IMR-90 (cell line): ENCODE measurements at regions not wholly inside any gene's neighbourhood (a gene's known extent, or its start where the extent isn't known, plus 50 kb on each side); places are given as distances from the start of the nearest gene placed in this dataset.

Experiments
- ATAC-seq: fragments of 200-7000 bp; cut with Tn5 transposase; 2 replicates; pipeline ENCODE4 v1.9.1; 2020; ENCODE audit warnings: low read depth, mild to moderate bottlenecking, moderate library complexity
- BruUV-seq: library from RNA; stranded (reverse); fragments of 400-500 nt; replicated peaks from 2 replicates; lab custom pipeline; 2021; lab: Mats Ljungman, UMichigan
- CTCF ChIA-PET: fragments of 300-600 bp; formaldehyde crosslinking; extraction: SDS; loops from one replicate; lab custom pipeline; 2021; ENCODE audit warnings: antibody characterized with exemption; lab: Yijun Ruan, JAX
- POLR2A ChIA-PET: fragments of 300-600 bp; sonication (Branson Sonifier 250); formaldehyde crosslinking; loops from one replicate; lab custom pipeline; 2022; ENCODE audit warnings: antibody characterized with exemption; ENCODE audit not compliant: unreplicated experiment; lab: Charles Lee
- DNase-seq: peaks from one replicate; pipeline ENCODE4 v3.0.0; 2013
- H2AFZ ChIP-seq: replicated peaks from 2 replicates; pipeline ENCODE3; 2013; ENCODE audit warnings: low read length, mild to moderate bottlenecking; ENCODE audit not compliant: poor library complexity
- H2AK5ac ChIP-seq: 2 replicates; pipeline ENCODE4 v1.6.1; 2013; ENCODE audit warnings: low read depth, low read length, inconsistent platforms
- H2AK9ac ChIP-seq: replicated peaks from 2 replicates; pipeline ENCODE3; 2013; ENCODE audit warnings: mild to moderate bottlenecking, low read depth, low read length, moderate library complexity; ENCODE audit not compliant: poor library complexity
- H2BK120ac ChIP-seq: 2 replicates; pipeline ENCODE4 v1.6.1; 2013; ENCODE audit warnings: low read depth, low read length, inconsistent platforms
- H2BK15ac ChIP-seq: 3 replicates; pipeline ENCODE4 v1.6.1; 2013; ENCODE audit warnings: low read depth, low read length, inconsistent platforms
- H2BK20ac ChIP-seq: 2 replicates; pipeline ENCODE4 v1.6.1; 2013; ENCODE audit warnings: low read depth, mild to moderate bottlenecking, inconsistent platforms, low read length, moderate library complexity
- H2BK5ac ChIP-seq: 2 replicates; pipeline ENCODE4 v1.6.1; 2013; ENCODE audit warnings: mild to moderate bottlenecking, low read depth, low read length, inconsistent platforms; ENCODE audit not compliant: poor library complexity, severe bottlenecking
- H3K14ac ChIP-seq: replicated peaks from 2 replicates; pipeline ENCODE4 v1.6.1; 2013; ENCODE audit warnings: low read depth, low read length, inconsistent platforms
- H3K18ac ChIP-seq: 2 replicates; pipeline ENCODE4 v1.6.1; 2013; ENCODE audit warnings: low read depth, low read length, control low read depth
- H3K23ac ChIP-seq: 2 replicates; pipeline ENCODE4 v1.6.1; 2013; ENCODE audit warnings: low read depth, low read length, inconsistent platforms
- H3K27ac ChIP-seq: 2 replicates; pipeline ENCODE4 v1.5.1; 2013; ENCODE audit warnings: mild to moderate bottlenecking, control low read depth, low read length; ENCODE audit not compliant: insufficient read depth
- H3K27me3 ChIP-seq: 2 replicates; pipeline ENCODE4 v1.6.1; 2013; ENCODE audit warnings: low read length; ENCODE audit not compliant: control insufficient read depth, insufficient read depth
- H3K36me3 ChIP-seq: 2 replicates; pipeline ENCODE4 v1.6.1; 2013; ENCODE audit warnings: low read length, mixed read lengths; ENCODE audit not compliant: control insufficient read depth, insufficient read depth
- H3K4ac ChIP-seq: 2 replicates; pipeline ENCODE4 v1.6.1; 2013; ENCODE audit warnings: low read depth, low read length, inconsistent platforms
- H3K4me1 ChIP-seq: 2 replicates; pipeline ENCODE4 v1.6.1; 2013; ENCODE audit warnings: low read length, mixed read lengths; ENCODE audit not compliant: control insufficient read depth, insufficient read depth
- H3K4me2 ChIP-seq: 2 replicates; pipeline ENCODE4 v1.6.1; 2013; ENCODE audit warnings: low read depth, mild to moderate bottlenecking, control low read depth, low read length, moderate library complexity
- H3K4me3 ChIP-seq: 2 replicates; pipeline ENCODE4 v1.5.1; 2013; ENCODE audit warnings: low read depth, mild to moderate bottlenecking, control low read depth, low read length, moderate library complexity; ENCODE audit not compliant: insufficient read depth
- H3K56ac ChIP-seq: 2 replicates; pipeline ENCODE4 v1.6.1; 2013; ENCODE audit warnings: low read length, inconsistent platforms; ENCODE audit not compliant: insufficient read depth; ENCODE audit errors: extremely low read depth
- H3K79me1 ChIP-seq, 2 experiments: 2 replicates each; pipeline ENCODE4 v1.6.1; 2013; ENCODE audit warnings: low read length in 2 of 2, inconsistent platforms in 1 of 2, low read depth in 1 of 2
- H3K9ac ChIP-seq: 2 replicates; pipeline ENCODE4 v1.6.1; 2013; ENCODE audit warnings: low read depth, low read length, control low read depth
- H3K9me1 ChIP-seq: 2 replicates; pipeline ENCODE4 v1.6.1; 2013; ENCODE audit warnings: low read length, inconsistent platforms; ENCODE audit not compliant: insufficient read depth
- H3K9me3 ChIP-seq: 2 replicates; pipeline ENCODE4 v1.6.1; 2013; ENCODE audit warnings: low read length; ENCODE audit not compliant: control insufficient read depth, insufficient read depth
- H4K20me1 ChIP-seq: 2 replicates; pipeline ENCODE4 v1.6.1; 2013; ENCODE audit warnings: low read length, inconsistent platforms; ENCODE audit not compliant: insufficient read depth
- H4K5ac ChIP-seq: 2 replicates; pipeline ENCODE4 v1.6.1; 2013; ENCODE audit warnings: mild to moderate bottlenecking, low read depth, low read length, control low read depth
- H4K8ac ChIP-seq, 2 experiments: 2 replicates each; pipeline ENCODE4 v1.6.1; 2013; ENCODE audit warnings: low read depth in 2 of 2, low read length in 2 of 2, control low read depth in 1 of 2, inconsistent platforms in 1 of 2
- H4K91ac ChIP-seq: 2 replicates; pipeline ENCODE4 v1.6.1; 2013; ENCODE audit warnings: low read depth, low read length, inconsistent platforms; ENCODE audit not compliant: insufficient read depth
- BHLHE40 ChIP-seq: fragments of 150-350 bp; IDR thresholded peaks from 2 replicates; pipeline ENCODE4 v1.6.1; 2016; ENCODE audit warnings: mild to moderate bottlenecking, low read depth, low read length
- CEBPB ChIP-seq: IDR thresholded peaks from 2 replicates; pipeline ENCODE4 v1.6.1; 2012; ENCODE audit warnings: low read depth, low read length, improper control_type of control experiment
- MXI1 ChIP-seq: IDR thresholded peaks from 2 replicates; pipeline ENCODE4 v1.6.1; 2012; ENCODE audit warnings: low read depth, mild to moderate bottlenecking, low read length, moderate library complexity, borderline replicate concordance
- NFE2L2 ChIP-seq: fragments of 150-350 bp; IDR thresholded peaks from 2 replicates; pipeline ENCODE4 v1.6.1; 2016; ENCODE audit warnings: low read depth, mild to moderate bottlenecking, low read length
- POLR2A ChIP-seq: IDR thresholded peaks from 2 replicates; pipeline ENCODE4 v1.6.1; 2012; ENCODE audit warnings: mild to moderate bottlenecking, low read depth, low read length
- RAD21 ChIP-seq: IDR thresholded peaks from 2 replicates; pipeline ENCODE4 v1.6.1; 2012; ENCODE audit warnings: low read length, improper control_type of control experiment
- RCOR1 ChIP-seq: IDR thresholded peaks from 2 replicates; pipeline ENCODE4 v1.6.1; 2012; ENCODE audit warnings: mild to moderate bottlenecking, low read length, improper control_type of control experiment; ENCODE audit not compliant: insufficient replicate concordance
- RFX5 ChIP-seq: IDR thresholded peaks from 2 replicates; pipeline ENCODE4 v1.8.0; 2012; ENCODE audit warnings: low read depth, mild to moderate bottlenecking, low read length, moderate library complexity
- SMC3 ChIP-seq: fragments of 150-350 bp; IDR thresholded peaks from 2 replicates; pipeline ENCODE4 v1.6.1; 2016; ENCODE audit warnings: low read depth, mild to moderate bottlenecking, antibody characterized with exemption, low read length, moderate library complexity
- WGBS, 2 experiments: methylation state at CpG; one replicate each; pipeline versions ENCODE4 v1.1.5 to v1.1.7; 2013; ENCODE audit warnings: missing lambda C conversion rate in 2 of 2; ENCODE audit not compliant: insufficient read length in 1 of 2; ENCODE audit errors: extremely low coverage in 2 of 2; 5-methylcytosine and 5-hydroxymethylcytosine counted together
- dilution Hi-C: fragments of 300-500 bp; cut with HindIII; formaldehyde crosslinking; loops from one replicate; pipeline ENCODE4 v1.14.3; 2018; ENCODE audit warnings: low sequenced_read_pairs; ENCODE audit not compliant: unreplicated experiment
- in situ Hi-C: fragments of 300-500 bp; cut with MboI; formaldehyde crosslinking; loops from 3 replicates; pipeline ENCODE4 v1.14.3; 2019; ENCODE audit warnings: low sequenced_read_pairs, inconsistent platforms, mixed read lengths
- intact Hi-C: fragments of 100-400 bp; cut with micrococcal nuclease; formaldehyde crosslinking; loops from 2 replicates; pipeline ENCODE4 v1.10.0; 2022
- TF ChIP-seq, protein P1 (sequence below): fragments of 150-350 bp; IDR thresholded peaks from 2 replicates; pipeline ENCODE4 v1.6.1; 2016; ENCODE audit warnings: low read depth, mild to moderate bottlenecking, low read length, moderate library complexity, borderline replicate concordance
- TF ChIP-seq, protein P2 (sequence below): conservative IDR thresholded peaks from 2 replicates; pipeline ENCODE4 v1.5.1; 2012; ENCODE audit warnings: mild to moderate bottlenecking, low read depth, low read length, improper control_type of control experiment
- TF ChIP-seq, protein P3 (sequence below): fragments of 150-350 bp; IDR thresholded peaks from 2 replicates; pipeline ENCODE4 v1.6.1; 2017; ENCODE audit warnings: mild to moderate bottlenecking, antibody characterized with exemption, low read length, low read depth

DNA sequence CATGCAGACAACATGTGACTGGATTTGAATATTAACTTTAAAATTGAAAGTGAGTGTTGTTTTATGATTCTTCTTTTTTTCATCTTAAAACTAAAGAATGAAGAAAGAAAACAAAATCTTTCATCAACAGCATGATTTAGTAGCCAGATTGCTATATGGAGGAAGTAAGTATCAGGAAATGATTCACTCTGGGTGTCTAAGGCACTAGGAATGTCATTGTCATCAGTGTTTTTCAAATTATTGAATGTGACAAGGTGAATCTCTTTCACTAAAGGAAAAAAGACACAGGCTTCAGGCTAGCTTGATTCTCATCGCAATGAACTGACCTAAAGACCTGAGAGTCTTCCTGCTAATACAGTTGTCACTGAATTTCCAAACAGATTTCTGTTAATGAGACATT, 430.1 kb downstream of the FBXO15 start:
- no peak overlapping the region for H3K27ac ChIP-seq

More for the DNA sequence above, 430.1 kb downstream of the FBXO15 start:
- Histone ChIP-seq H2AK9ac (no peak overlapping the region), H2BK5ac (peak overlapping the region; percentile 85), H3K79me1 (no peaks in the 10 kb centered on the region), H3K4me1 (peaks cover 11% of the 10 kb centered on the region), H3K56ac (no peak overlapping the region), H3K14ac (peak overlapping the region; percentile 49; the same call in 1 of the 2 replicates), H3K9ac (no peak overlapping the region), H3K9me1 (peaks cover 13% of the 10 kb centered on the region), H3K36me3 (no peaks in the 10 kb centered on the region), H3K23ac (peak overlapping the region; percentile 31; the same call in 1 of the 2 replicates), H3K9me3 (0 out of 2 replicates have a peak, but pooled peaks cover 2% of the 10 kb centered on the region), H2AFZ (no peak overlapping the region), H4K91ac (peak overlapping the region; percentile 82; the same call in 1 of the 2 replicates), H4K5ac (peak overlapping the region; percentile 65; the same call in 1 of the 2 replicates), H3K4me3 (no peak overlapping the region), H2BK20ac (peak overlapping the region; percentile 90), H3K4ac (peak overlapping the region; percentile 80; the same call in 1 of the 2 replicates), H3K4me2 (no peak overlapping the region), H3K27me3 (no peaks in the 10 kb centered on the region), H4K8ac (peak overlapping the region; percentile 65 to 88), H3K18ac (peak overlapping the region; percentile 53; the same call in 1 of the 2 replicates), H2AK5ac (no peak overlapping the region), H2BK120ac (peak overlapping the region; percentile 85; the same call in 1 of the 2 replicates), H2BK15ac (peak overlapping the region; percentile 77; the same call in 2 of the 3 replicates), H4K20me1 (no peaks in the 10 kb centered on the region)
- WGBS, 2 experiments, result no CpG with 5 or more reads among the region's 1 CpG
- intact Hi-C loops (no loop called here), dilution Hi-C loops (no loop called here), in situ Hi-C loops (no loop called here)
- DNase-seq (peak; percentile 32), ATAC-seq (no peak)
- TF ChIP-seq SMC3 (no peak), MXI1 (no peak), POLR2A (no peak), RCOR1 (no peak), RAD21 (no peak), BHLHE40 (no peak), CEBPB (no peak), NFE2L2 (no peak), RFX5 (no peak)
- TF ChIP-seq, protein P1, sequence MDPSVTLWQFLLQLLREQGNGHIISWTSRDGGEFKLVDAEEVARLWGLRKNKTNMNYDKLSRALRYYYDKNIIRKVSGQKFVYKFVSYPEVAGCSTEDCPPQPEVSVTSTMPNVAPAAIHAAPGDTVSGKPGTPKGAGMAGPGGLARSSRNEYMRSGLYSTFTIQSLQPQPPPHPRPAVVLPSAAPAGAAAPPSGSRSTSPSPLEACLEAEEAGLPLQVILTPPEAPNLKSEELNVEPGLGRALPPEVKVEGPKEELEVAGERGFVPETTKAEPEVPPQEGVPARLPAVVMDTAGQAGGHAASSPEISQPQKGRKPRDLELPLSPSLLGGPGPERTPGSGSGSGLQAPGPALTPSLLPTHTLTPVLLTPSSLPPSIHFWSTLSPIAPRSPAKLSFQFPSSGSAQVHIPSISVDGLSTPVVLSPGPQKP, result no peak
- TF ChIP-seq, protein P2, sequence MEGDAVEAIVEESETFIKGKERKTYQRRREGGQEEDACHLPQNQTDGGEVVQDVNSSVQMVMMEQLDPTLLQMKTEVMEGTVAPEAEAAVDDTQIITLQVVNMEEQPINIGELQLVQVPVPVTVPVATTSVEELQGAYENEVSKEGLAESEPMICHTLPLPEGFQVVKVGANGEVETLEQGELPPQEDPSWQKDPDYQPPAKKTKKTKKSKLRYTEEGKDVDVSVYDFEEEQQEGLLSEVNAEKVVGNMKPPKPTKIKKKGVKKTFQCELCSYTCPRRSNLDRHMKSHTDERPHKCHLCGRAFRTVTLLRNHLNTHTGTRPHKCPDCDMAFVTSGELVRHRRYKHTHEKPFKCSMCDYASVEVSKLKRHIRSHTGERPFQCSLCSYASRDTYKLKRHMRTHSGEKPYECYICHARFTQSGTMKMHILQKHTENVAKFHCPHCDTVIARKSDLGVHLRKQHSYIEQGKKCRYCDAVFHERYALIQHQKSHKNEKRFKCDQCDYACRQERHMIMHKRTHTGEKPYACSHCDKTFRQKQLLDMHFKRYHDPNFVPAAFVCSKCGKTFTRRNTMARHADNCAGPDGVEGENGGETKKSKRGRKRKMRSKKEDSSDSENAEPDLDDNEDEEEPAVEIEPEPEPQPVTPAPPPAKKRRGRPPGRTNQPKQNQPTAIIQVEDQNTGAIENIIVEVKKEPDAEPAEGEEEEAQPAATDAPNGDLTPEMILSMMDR, result no peak
- TF ChIP-seq, protein P3, sequence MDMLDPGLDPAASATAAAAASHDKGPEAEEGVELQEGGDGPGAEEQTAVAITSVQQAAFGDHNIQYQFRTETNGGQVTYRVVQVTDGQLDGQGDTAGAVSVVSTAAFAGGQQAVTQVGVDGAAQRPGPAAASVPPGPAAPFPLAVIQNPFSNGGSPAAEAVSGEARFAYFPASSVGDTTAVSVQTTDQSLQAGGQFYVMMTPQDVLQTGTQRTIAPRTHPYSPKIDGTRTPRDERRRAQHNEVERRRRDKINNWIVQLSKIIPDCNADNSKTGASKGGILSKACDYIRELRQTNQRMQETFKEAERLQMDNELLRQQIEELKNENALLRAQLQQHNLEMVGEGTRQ, result no peak
- BruUV-seq, result no TSS peak
- POLR2A ChIA-PET, result no interaction called here
- CTCF ChIA-PET, result no interaction called here
